HepG2 (cell line): ENCODE measurements at regions not wholly inside any gene's neighbourhood (a gene's known extent, or its start where the extent isn't known, plus 50 kb on each side); places are given as distances from the start of the nearest gene placed in this dataset.

Source experiments
- ATAC-seq: fragments of 200-7000 bp; cut with Tn5 transposase; 3 replicates; pipeline ENCODE4 v1.9.1; 2020; ENCODE audit warnings: mild to moderate bottlenecking, moderate library complexity
- BruUV-seq: library from RNA; stranded (reverse); fragments of 400-500 nt; replicated peaks from 2 replicates; lab custom pipeline; 2021; lab: Mats Ljungman, UMichigan
- CTCF ChIA-PET: fragments of 300-600 bp; formaldehyde crosslinking; extraction: SDS; loops from one replicate; lab custom pipeline; 2021; ENCODE audit warnings: low total read pairs, inconsistent platforms, low intra/inter-chr PET ratio; lab: Yijun Ruan, JAX
- POLR2A ChIA-PET: fragments of 350-600 bp; sonication (Branson Sonifier 250); formaldehyde crosslinking; loops from one replicate; lab custom pipeline; 2020; ENCODE audit warnings: antibody characterized with exemption, inconsistent platforms; lab: Yijun Ruan, JAX
- DNase-seq: peaks from one replicate; pipeline ENCODE4 v3.0.0-alpha.2; 2015; ENCODE audit warnings: low spot score
- FAIRE-seq: peaks from 3 replicates; lab custom pipeline; 2011; peaks lifted over from hg19 to GRCh38; lab: Jason Lieb, UNC
- H2AFZ ChIP-seq: one replicate; pipeline ENCODE4 v1.6.1; 2011; ENCODE audit warnings: low read length, inconsistent platforms
- H3K27ac ChIP-seq: fragments of 300-600 bp; 3 replicates; pipeline ENCODE4 v1.8.0; 2011; ENCODE audit warnings: mixed run types, mild to moderate bottlenecking, mixed read lengths, low read length, inconsistent platforms; ENCODE audit not compliant: insufficient read depth; ENCODE audit errors: extremely low read length
- H3K27me3 ChIP-seq, 2 experiments: fragments of 200-600 bp in 1 of 2; 2 replicates in 1 of 2; 3 replicates in 1 of 2; pipeline versions ENCODE4 v1.6.0 to v1.8.0; 2011; ENCODE audit warnings: low read length in 2 of 2, mild to moderate bottlenecking in 2 of 2, moderate library complexity in 2 of 2, inconsistent platforms in 1 of 2; ENCODE audit not compliant: insufficient read depth in 2 of 2, control insufficient read depth in 1 of 2
- H3K36me3 ChIP-seq, 2 experiments: fragments of 200-600 bp in 1 of 2; replicated peaks in 1 of 2; 2 replicates in 1 of 2; 3 replicates in 1 of 2; pipeline versions ENCODE4 v1.5.1 to v1.8.0; 2011; ENCODE audit warnings: low read length in 2 of 2, inconsistent platforms in 1 of 2; ENCODE audit not compliant: insufficient read depth in 2 of 2, control insufficient read depth in 1 of 2
- H3K4me1 ChIP-seq: 2 replicates; pipeline ENCODE4 v1.5.1; 2012; ENCODE audit warnings: low read length, inconsistent platforms; ENCODE audit not compliant: insufficient read depth
- H3K4me2 ChIP-seq: 2 replicates; pipeline ENCODE4 v1.6.0; 2011; ENCODE audit warnings: low read depth, low read length, inconsistent platforms
- H3K4me3 ChIP-seq, 3 experiments: fragments of 200-600 bp in 1 of 3; sonication (generic), shearing (Covaris generic) in 1 of 3; replicated peaks in 1 of 3; 2 replicates each; pipeline ENCODE4 v1.5.1; 2011 to 2016; ENCODE audit warnings: low read length in 3 of 3, inconsistent platforms in 2 of 3, low read depth in 2 of 3, mild to moderate bottlenecking in 2 of 3, control low read depth in 1 of 3, mixed read lengths in 1 of 3; ENCODE audit not compliant: insufficient read depth in 1 of 3
- H3K79me2 ChIP-seq: one replicate; pipeline ENCODE4 v1.6.1; 2011; ENCODE audit warnings: low read length, inconsistent platforms; ENCODE audit not compliant: insufficient read depth
- H3K9ac ChIP-seq: 2 replicates; pipeline ENCODE4 v1.6.0; 2011; ENCODE audit warnings: mild to moderate bottlenecking, low read depth, low read length, inconsistent platforms; ENCODE audit not compliant: insufficient read depth
- H3K9me3 ChIP-seq: 2 replicates; pipeline ENCODE4 v1.5.1; 2012; ENCODE audit warnings: mild to moderate bottlenecking, low read length
- H4K20me1 ChIP-seq: 2 replicates; pipeline ENCODE4 v1.6.0; 2011; ENCODE audit warnings: inconsistent platforms, mild to moderate bottlenecking, low read length, moderate library complexity; ENCODE audit not compliant: insufficient read depth
- ASH2L ChIP-seq: fragments of 300-600, 200-600 bp; sonication (generic); IDR thresholded peaks from 2 replicates; pipeline ENCODE4 v1.7.0; 2017; ENCODE audit warnings: low read depth, mild to moderate bottlenecking, moderate library complexity, mixed read lengths, low read length; ENCODE audit not compliant: insufficient read length
- CHD4 ChIP-seq: fragments of 200-600 bp; sonication (generic); IDR thresholded peaks from 2 replicates; pipeline ENCODE4 v1.7.0; 2017; ENCODE audit warnings: mild to moderate bottlenecking, low read length, borderline replicate concordance
- HDAC6 ChIP-seq: fragments of 200-600 bp; sonication (generic); IDR thresholded peaks from 2 replicates; pipeline ENCODE4 v1.7.0; 2017; ENCODE audit warnings: mild to moderate bottlenecking, antibody characterized with exemption, low read length, low read depth
- KAT8 ChIP-seq: IDR thresholded peaks from 2 replicates; pipeline ENCODE4 v1.6.1; 2016; ENCODE audit warnings: missing genetic modification reagents, missing compliant biosample characterization
- KMT2A ChIP-seq: sonication (generic); formaldehyde crosslinking; IDR thresholded peaks from 2 replicates; pipeline ENCODE4 v1.4.0; 2020; ENCODE audit warnings: missing genetic modification reagents
- MTA3 ChIP-seq: sonication (generic); formaldehyde crosslinking; IDR thresholded peaks from 2 replicates; pipeline ENCODE4 v1.4.0; 2020; ENCODE audit warnings: missing genetic modification reagents
- NFE2 ChIP-seq: sonication (generic); formaldehyde crosslinking; IDR thresholded peaks from 2 replicates; pipeline ENCODE4 v1.4.0; 2020; ENCODE audit warnings: missing genetic modification reagents
- PITX1 ChIP-seq: sonication (generic); formaldehyde crosslinking; IDR thresholded peaks from 2 replicates; pipeline ENCODE4 v1.5.1; 2020; ENCODE audit warnings: mild to moderate bottlenecking, missing genetic modification reagents
- TEAD3 ChIP-seq: optimal IDR thresholded peaks from 2 replicates; pipeline ENCODE3; 2016; ENCODE audit warnings: borderline replicate concordance
- ZNF761 ChIP-seq: sonication (generic); formaldehyde crosslinking; conservative IDR thresholded peaks from 2 replicates; pipeline ENCODE4 v1.4.0; 2020; ENCODE audit warnings: mild to moderate bottlenecking, missing genetic modification reagents
- WGBS: methylation state at CpG from one replicate; pipeline ENCODE4 v1.1.6; 2017; ENCODE audit warnings: low lambda C conversion rate; 5-methylcytosine and 5-hydroxymethylcytosine counted together
- in situ Hi-C: cut with HindIII; loops from 2 replicates; pipeline ENCODE4 v1.10.0; 2017; ENCODE audit warnings: low pct_unique_long_range_greater_than_20kb; ENCODE audit not compliant: extremely low pct_ligation_motif_present
- intact Hi-C: fragments of 100-400 bp; cut with micrococcal nuclease; formaldehyde crosslinking; loops from one replicate; pipeline ENCODE4 v1.10.0; 2022; ENCODE audit not compliant: unreplicated experiment
- TF ChIP-seq, protein P1 (sequence below): sonication (generic); formaldehyde crosslinking; IDR thresholded peaks from 2 replicates; pipeline ENCODE4 v1.4.0; 2020; ENCODE audit warnings: missing genetic modification reagents, borderline replicate concordance
- TF ChIP-seq, protein P2 (sequence below): sonication (generic); formaldehyde crosslinking; conservative IDR thresholded peaks from 2 replicates; pipeline ENCODE4 v1.8.0; 2022; ENCODE audit warnings: low read depth, missing genetic modification reagents

DNA sequence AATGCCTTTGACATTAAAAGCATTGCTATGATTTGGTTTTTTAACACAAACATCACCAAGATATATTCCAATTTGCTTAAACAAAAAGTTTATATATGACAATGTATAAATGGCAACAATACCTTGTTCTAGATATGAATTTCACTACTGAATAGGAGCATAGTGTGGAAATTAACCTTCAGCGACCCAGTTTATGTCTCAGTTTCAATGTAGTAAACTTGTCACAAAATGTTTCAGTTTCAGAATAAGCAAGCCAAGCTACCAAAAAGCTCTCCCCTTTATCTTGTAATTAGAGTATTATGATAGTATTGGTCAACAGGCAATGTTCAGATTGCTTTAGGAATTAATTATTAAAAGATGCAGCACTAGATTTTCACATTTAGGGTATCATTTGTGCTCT lies 99.6 kb upstream of the PCDH15 start:
- DNase-seq (no peak), FAIRE-seq (no peak)
- ChIA-PET CTCF (no interaction called here), POLR2A (no interaction called here)
- BruUV-seq, result no TSS peak
- H3K4me3 ChIP-seq, result no peak overlapping the region
- whole genome bisulfite sequencing, result 0% methylated on average over 1 of the region's 1 CpG
- H3K9ac ChIP-seq, result no peak overlapping the region
- H3K9me3 ChIP-seq, result no peaks in the 10 kb centered on the region
- H4K20me1 ChIP-seq, result no peaks in the 10 kb centered on the region
- intact Hi-C loops, result no loop called here
- no peak overlapping the region for H2AFZ ChIP-seq
- H3K36me3 ChIP-seq, result no peaks in the 10 kb centered on the region
- H3K27me3 ChIP-seq, result no peaks in the 10 kb centered on the region
- in situ Hi-C loops, result no loop called here
- no peak overlapping the region for H3K4me2 ChIP-seq
- no peaks in the 10 kb centered on the region for H3K79me2 ChIP-seq
- H3K27ac ChIP-seq, result no peak overlapping the region
- TF ChIP-seq PITX1, result no peak
- TF ChIP-seq HDAC6, result no peak
- TF ChIP-seq, protein P1, sequence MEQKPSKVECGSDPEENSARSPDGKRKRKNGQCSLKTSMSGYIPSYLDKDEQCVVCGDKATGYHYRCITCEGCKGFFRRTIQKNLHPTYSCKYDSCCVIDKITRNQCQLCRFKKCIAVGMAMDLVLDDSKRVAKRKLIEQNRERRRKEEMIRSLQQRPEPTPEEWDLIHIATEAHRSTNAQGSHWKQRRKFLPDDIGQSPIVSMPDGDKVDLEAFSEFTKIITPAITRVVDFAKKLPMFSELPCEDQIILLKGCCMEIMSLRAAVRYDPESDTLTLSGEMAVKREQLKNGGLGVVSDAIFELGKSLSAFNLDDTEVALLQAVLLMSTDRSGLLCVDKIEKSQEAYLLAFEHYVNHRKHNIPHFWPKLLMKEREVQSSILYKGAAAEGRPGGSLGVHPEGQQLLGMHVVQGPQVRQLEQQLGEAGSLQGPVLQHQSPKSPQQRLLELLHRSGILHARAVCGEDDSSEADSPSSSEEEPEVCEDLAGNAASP (CRISPR knock-in tag), result no peak
- TF ChIP-seq KAT8 (CRISPR knock-in tag), result no peak
- TF ChIP-seq MTA3 (CRISPR knock-in tag), result no peak
- no peak for TF ChIP-seq ZNF761 (CRISPR knock-in tag)
- TF ChIP-seq CHD4, result no peak
- no peak for TF ChIP-seq TEAD3 (CRISPR knock-in tag)
- TF ChIP-seq ASH2L, result no peak
- TF ChIP-seq, protein P2, sequence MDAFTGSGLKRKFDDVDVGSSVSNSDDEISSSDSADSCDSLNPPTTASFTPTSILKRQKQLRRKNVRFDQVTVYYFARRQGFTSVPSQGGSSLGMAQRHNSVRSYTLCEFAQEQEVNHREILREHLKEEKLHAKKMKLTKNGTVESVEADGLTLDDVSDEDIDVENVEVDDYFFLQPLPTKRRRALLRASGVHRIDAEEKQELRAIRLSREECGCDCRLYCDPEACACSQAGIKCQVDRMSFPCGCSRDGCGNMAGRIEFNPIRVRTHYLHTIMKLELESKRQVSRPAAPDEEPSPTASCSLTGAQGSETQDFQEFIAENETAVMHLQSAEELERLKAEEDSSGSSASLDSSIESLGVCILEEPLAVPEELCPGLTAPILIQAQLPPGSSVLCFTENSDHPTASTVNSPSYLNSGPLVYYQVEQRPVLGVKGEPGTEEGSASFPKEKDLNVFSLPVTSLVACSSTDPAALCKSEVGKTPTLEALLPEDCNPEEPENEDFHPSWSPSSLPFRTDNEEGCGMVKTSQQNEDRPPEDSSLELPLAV (CRISPR knock-in tag), result no peak
- no peak for TF ChIP-seq NFE2 (CRISPR knock-in tag)
- no peak for TF ChIP-seq KMT2A (CRISPR knock-in tag)
- TF ChIP-seq, all 625 proteins: peak for 0
- no peak for ATAC-seq
- H3K4me1 ChIP-seq, result no peaks in the 10 kb centered on the region
